PC-9 (cell line): ENCODE measurements at regions not wholly inside any gene's neighbourhood (a gene's known extent, or its start where the extent isn't known, plus 50 kb on each side); places are given as distances from the start of the nearest gene placed in this dataset.

ENCODE experiments used
- EZH2 ChIP-seq: fragments of 200-600 bp; sonication (generic); IDR thresholded peaks from 2 replicates; pipeline ENCODE4 v1.8.0; 2017; ENCODE audit warnings: antibody characterized with exemption, low read depth
- TF ChIP-seq, protein P1 (sequence below): fragments of 200-600 bp; sonication (generic); conservative IDR thresholded peaks from 2 replicates; pipeline ENCODE4 v1.6.1; 2017; ENCODE audit warnings: mixed run types, antibody characterized with exemption, mild to moderate bottlenecking, moderate library complexity

DNA sequence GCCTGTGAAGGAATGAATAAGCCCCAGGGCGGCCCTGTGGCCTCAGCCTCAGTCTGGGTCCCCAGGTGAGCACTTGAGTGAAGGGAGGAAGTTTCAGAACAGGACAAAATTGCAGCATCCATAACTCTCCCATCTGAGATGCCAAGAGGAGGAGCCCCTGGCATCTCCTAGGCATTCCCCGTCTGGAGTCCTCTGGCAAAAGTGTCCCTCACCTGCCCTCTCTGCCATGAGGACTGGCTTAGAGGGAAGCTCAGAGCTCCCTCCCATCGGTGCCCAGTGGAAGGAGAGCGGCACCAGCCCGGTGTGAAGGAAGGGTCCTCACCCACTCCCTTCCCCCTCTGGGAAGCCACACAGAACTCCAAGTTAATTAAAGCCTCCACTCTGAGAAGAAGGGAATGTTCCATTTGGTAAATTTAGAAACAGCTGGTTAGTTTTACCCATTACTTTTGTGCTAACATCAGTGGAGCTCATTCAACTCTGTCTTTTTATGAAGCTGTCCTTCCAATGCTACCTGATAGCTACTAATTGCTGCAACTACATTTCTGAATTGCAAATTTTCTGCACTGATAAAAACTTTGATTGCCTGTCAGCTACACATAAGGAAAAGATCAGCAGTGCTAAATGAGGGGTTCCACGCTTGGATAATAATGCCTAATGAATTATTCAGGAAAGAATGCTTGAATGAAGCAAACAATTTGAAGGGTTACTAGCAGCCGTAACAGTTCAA lies 123.3 kb upstream of the RCN1 start:
- TF ChIP-seq, protein P1, sequence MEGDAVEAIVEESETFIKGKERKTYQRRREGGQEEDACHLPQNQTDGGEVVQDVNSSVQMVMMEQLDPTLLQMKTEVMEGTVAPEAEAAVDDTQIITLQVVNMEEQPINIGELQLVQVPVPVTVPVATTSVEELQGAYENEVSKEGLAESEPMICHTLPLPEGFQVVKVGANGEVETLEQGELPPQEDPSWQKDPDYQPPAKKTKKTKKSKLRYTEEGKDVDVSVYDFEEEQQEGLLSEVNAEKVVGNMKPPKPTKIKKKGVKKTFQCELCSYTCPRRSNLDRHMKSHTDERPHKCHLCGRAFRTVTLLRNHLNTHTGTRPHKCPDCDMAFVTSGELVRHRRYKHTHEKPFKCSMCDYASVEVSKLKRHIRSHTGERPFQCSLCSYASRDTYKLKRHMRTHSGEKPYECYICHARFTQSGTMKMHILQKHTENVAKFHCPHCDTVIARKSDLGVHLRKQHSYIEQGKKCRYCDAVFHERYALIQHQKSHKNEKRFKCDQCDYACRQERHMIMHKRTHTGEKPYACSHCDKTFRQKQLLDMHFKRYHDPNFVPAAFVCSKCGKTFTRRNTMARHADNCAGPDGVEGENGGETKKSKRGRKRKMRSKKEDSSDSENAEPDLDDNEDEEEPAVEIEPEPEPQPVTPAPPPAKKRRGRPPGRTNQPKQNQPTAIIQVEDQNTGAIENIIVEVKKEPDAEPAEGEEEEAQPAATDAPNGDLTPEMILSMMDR, result no peak
- TF ChIP-seq EZH2, result no peak
